ENCODE measurements at regions not wholly inside any gene's neighbourhood (a gene's known extent, or its start where the extent isn't known, plus 50 kb on each side); places are given as distances from the start of the nearest gene placed in this dataset.
A peak's percentile ranks its signal among the peaks of the same experiment; 100 is the strongest.

GRCh38 chr15:39153058-39153714, 427.7 kb upstream of the THBS1 start:
- no peak for TF ChIP-seq CTCF (IDR thresholded peaks at IDR 0.05; ENCODE audit: low read depth, low read length)
- no peak for DNase-seq (ENCODE audit: low read depth, low spot score)
- ChIA-PET CTCF (no interaction called here), POLR2A (no interaction called here)
- H3K27me3 ChIP-seq (ENCODE audit: control insufficient read depth, insufficient read depth, low read length) = no peaks in the 10 kb centered on the region
- no peak overlapping the region for H3K27ac ChIP-seq (ENCODE audit: low read depth, low read length)
- H3K4me3 ChIP-seq (ENCODE audit: low read depth, low read length) = no peak overlapping the region
- no peaks in the 10 kb centered on the region for H3K9me3 ChIP-seq (ENCODE audit: control insufficient read depth, insufficient read depth, low read length)

GRCh38 chr15:39153716-39154115, 427.2 kb upstream of the THBS1 start:
- H3K27ac ChIP-seq (ENCODE audit: low read depth, low read length) = no peak overlapping the region
- POLR2A ChIA-PET = no interaction called here
- no peak for TF ChIP-seq CTCF (IDR thresholded peaks at IDR 0.05; ENCODE audit: low read depth, low read length)

GRCh38 chr15:39154227-39154638, 426.6 kb upstream of the THBS1 start:
- no peak overlapping the region for H3K4me3 ChIP-seq (ENCODE audit: low read depth, low read length)
- no peak for DNase-seq (ENCODE audit: low read depth, low spot score)
- ChIA-PET CTCF (interaction anchor here (1.5 kb wide), 1 partner anchor 312 kb away, joined by 3 read pairs; no protein-coding TSS in a partner anchor), POLR2A (no interaction called here)
- no peaks in the 10 kb centered on the region for H3K9me3 ChIP-seq (ENCODE audit: control insufficient read depth, insufficient read depth, low read length)
- H3K27ac ChIP-seq (ENCODE audit: low read depth, low read length) = no peak overlapping the region
- peak; percentile 34 for TF ChIP-seq CTCF (IDR thresholded peaks at IDR 0.05; ENCODE audit: low read depth, low read length)
- H3K27me3 ChIP-seq (ENCODE audit: control insufficient read depth, insufficient read depth, low read length) = no peaks in the 10 kb centered on the region

More at GRCh38 chr15:39153716-39154115, 427.2 kb upstream of the THBS1 start:
- Histone ChIP-seq H3K9me3 (ENCODE audit: control insufficient read depth, insufficient read depth, low read length) (no peaks in the 10 kb centered on the region), H3K4me3 (ENCODE audit: low read depth, low read length) (no peak overlapping the region), H3K27me3 (ENCODE audit: control insufficient read depth, insufficient read depth, low read length) (no peaks in the 10 kb centered on the region)
- CTCF ChIA-PET = interaction anchor here (1.5 kb wide), 1 partner anchor 311 kb away, joined by 3 read pairs; no protein-coding TSS in a partner anchor
- DNase-seq (ENCODE audit: low read depth, low spot score) = no peak

- H3K27ac ChIP-seq (ENCODE audit: low read depth, low read length) = no peak overlapping the region
- ChIA-PET POLR2A (no interaction called here), CTCF (interaction anchor here (1.5 kb wide), 1 partner anchor 312 kb away, joined by 3 read pairs; no protein-coding TSS in a partner anchor)
- DNase-seq (ENCODE audit: low read depth, low spot score) = no peak
- H3K4me3 ChIP-seq (ENCODE audit: low read depth, low read length) = no peak overlapping the region
- H3K9me3 ChIP-seq (ENCODE audit: control insufficient read depth, insufficient read depth, low read length) = no peaks in the 10 kb centered on the region
- TF ChIP-seq CTCF (IDR thresholded peaks at IDR 0.05; ENCODE audit: low read depth, low read length) = no peak
- H3K27me3 ChIP-seq (ENCODE audit: control insufficient read depth, insufficient read depth, low read length) = no peaks in the 10 kb centered on the region
Observed at GRCh38 chr15:39154776-39155175, 426.1 kb upstream of the THBS1 start.

DNA sequence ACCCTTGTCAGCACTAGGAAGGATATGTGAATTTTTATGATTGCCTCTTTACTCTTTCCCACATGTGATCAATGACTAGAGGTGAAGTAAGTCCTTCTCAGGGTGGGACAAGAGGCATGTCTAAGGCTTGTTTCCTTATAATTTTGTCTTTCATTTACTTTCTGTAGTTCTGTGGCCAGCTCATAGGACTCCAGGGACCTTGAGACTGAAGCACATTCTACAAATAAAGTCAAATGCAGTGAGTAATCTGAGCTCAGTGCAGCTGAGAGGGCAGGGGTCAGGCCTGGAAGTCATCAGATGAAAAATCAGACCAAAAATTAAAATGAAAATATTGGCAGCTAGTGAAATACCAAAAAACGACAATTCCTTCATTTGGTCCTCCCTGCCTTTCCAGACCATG, 424.7 kb upstream of the THBS1 start:
- Histone ChIP-seq H3K27me3 (ENCODE audit: control insufficient read depth, insufficient read depth, low read length) (no peaks in the 10 kb centered on the region), H3K4me3 (ENCODE audit: low read depth, low read length) (no peak overlapping the region), H3K9me3 (ENCODE audit: control insufficient read depth, insufficient read depth, low read length) (no peaks in the 10 kb centered on the region), H3K27ac (ENCODE audit: low read depth, low read length) (no peak overlapping the region)
- TF ChIP-seq CTCF (IDR thresholded peaks at IDR 0.05; ENCODE audit: low read depth, low read length) = no peak
- POLR2A ChIA-PET = interaction anchor here (0.6 kb wide), 1 partner anchor 35 kb away, joined by 3 read pairs; no protein-coding TSS in a partner anchor
- CTCF ChIA-PET = no interaction called here
- no peak for DNase-seq (ENCODE audit: low read depth, low spot score)
